Activated CD4-positive, alpha-beta T cell treated with anti-CD3 and anti-CD28 coated beads, Interleukin-10, Interleukin-2, amounts not matched to agents 100 ng/mL and 50 ng/mL, durations not matched to agents 16 hours and 8 hours (primary cell): ENCODE measurements at regions not wholly inside any gene's neighbourhood (a gene's known extent, or its start where the extent isn't known, plus 50 kb on each side); places are given as distances from the start of the nearest gene placed in this dataset.
"Not testable (repeated sequence)": the region's sequence is repeated elsewhere in the genome, so short reads cannot be mapped to it uniquely, and the experiment has no call there.

ENCODE experiments used
- DNase-seq: peaks from one replicate; pipeline ENCODE4 v3.0.0-alpha.2; 2020

- DNase-seq: no peak
Measured at GRCh38 chr13:68927387-68928026, 1180.1 kb upstream of the ATXN8OS start.

GRCh38 chr13:68923995-68924394 is 1183.6 kb upstream of the ATXN8OS start:
- DNase-seq: no peak

- DNase-seq: no peak
Measured at GRCh38 chr13:68908879-68909278, 1198.7 kb upstream of the ATXN8OS start.

GRCh38 chr13:68905186-68905585 is 1202.4 kb upstream of the ATXN8OS start:
- no peak for DNase-seq

- DNase-seq: no peak
Measured at GRCh38 chr13:68897331-68897928, 1210.2 kb upstream of the ATXN8OS start.

- no peak for DNase-seq
Measured at GRCh38 chr13:68895696-68896095, 1211.9 kb upstream of the ATXN8OS start.

- not testable (repeated sequence) for DNase-seq
Measured at GRCh38 chr13:68893721-68894120, 1213.9 kb upstream of the ATXN8OS start.

GRCh38 chr13:68892596-68892995 is 1215.0 kb upstream of the ATXN8OS start:
- DNase-seq: not testable (repeated sequence)

- not testable (repeated sequence) for DNase-seq
Measured at GRCh38 chr13:68890101-68890500, 1217.5 kb upstream of the ATXN8OS start.

- DNase-seq: no peak
Measured at GRCh38 chr13:68888832-68889231, 1218.8 kb upstream of the ATXN8OS start.

GRCh38 chr13:68872338-68872737 is 1235.3 kb upstream of the ATXN8OS start:
- no peak for DNase-seq

GRCh38 chr13:68851026-68851425 is 1256.6 kb upstream of the ATXN8OS start:
- DNase-seq: no peak

GRCh38 chr13:68850160-68850559 is 1257.5 kb upstream of the ATXN8OS start:
- no peak for DNase-seq

- DNase-seq: no peak
Measured at GRCh38 chr13:68846663-68847062, 1261.0 kb upstream of the ATXN8OS start.

- DNase-seq: no peak
Measured at GRCh38 chr13:68834375-68834774, 1273.3 kb upstream of the ATXN8OS start.

- DNase-seq: no peak
Measured at GRCh38 chr13:68816715-68817114, 1290.9 kb upstream of the ATXN8OS start.

GRCh38 chr13:68813180-68813796 is 1294.3 kb upstream of the ATXN8OS start:
- no peak for DNase-seq

GRCh38 chr13:68810660-68811059 is 1297.0 kb upstream of the ATXN8OS start:
- no peak for DNase-seq

- no peak for DNase-seq
Measured at GRCh38 chr13:68808456-68808855, 1299.2 kb upstream of the ATXN8OS start.

GRCh38 chr13:68806125-68806524 is 1301.5 kb upstream of the ATXN8OS start:
- DNase-seq: no peak

GRCh38 chr13:68784275-68784674 is 1323.4 kb upstream of the ATXN8OS start:
- DNase-seq: no peak

- no peak for DNase-seq
Measured at GRCh38 chr13:68759617-68760016, 1348.0 kb upstream of the ATXN8OS start.

GRCh38 chr13:68749796-68750195 is 1357.8 kb upstream of the ATXN8OS start:
- no peak for DNase-seq

- DNase-seq: no peak
Measured at GRCh38 chr13:68748038-68748437, 1359.6 kb upstream of the ATXN8OS start.

- DNase-seq: no peak
Measured at GRCh38 chr13:68745502-68745901, 1362.1 kb upstream of the ATXN8OS start.
